Caco-2 (cell line): ENCODE measurements at regions not wholly inside any gene's neighbourhood (a gene's known extent, or its start where the extent isn't known, plus 50 kb on each side); places are given as distances from the start of the nearest gene placed in this dataset.

Experiments
- BruUV-seq: library from RNA; stranded (reverse); fragments of 400-500 nt; replicated peaks from 2 replicates; lab custom pipeline; 2021; lab: Mats Ljungman, UMichigan
- CTCF ChIA-PET: fragments of 300-600 bp; sonication (Branson Sonifier 250); formaldehyde crosslinking; loops from one replicate; lab custom pipeline; 2022; ENCODE audit warnings: antibody characterized with exemption; lab: Charles Lee
- POLR2A ChIA-PET: fragments of 300-600 bp; sonication (Branson Sonifier 250); formaldehyde crosslinking; loops from one replicate; lab custom pipeline; 2022; ENCODE audit warnings: antibody characterized with exemption; lab: Charles Lee
- DNase-seq, 2 experiments: peaks; one replicate each; pipeline versions ENCODE4 v3.0.0 to v3.0.0-alpha.2; 2020 to 2022
- H3K27me3 ChIP-seq: replicated peaks from 2 replicates; pipeline ENCODE4 v1.6.0; 2011; ENCODE audit warnings: low read length; ENCODE audit not compliant: control insufficient read depth, insufficient read depth
- H3K36me3 ChIP-seq: 2 replicates; pipeline ENCODE4 v1.5.1; 2011; ENCODE audit warnings: low read length; ENCODE audit not compliant: control insufficient read depth, insufficient read depth
- H3K4me1 ChIP-seq: fragments of 250-450 bp; sonication (Bioruptor Pico); 2 replicates; pipeline ENCODE4 v1.5.1; 2020; ENCODE audit warnings: mild to moderate bottlenecking
- H3K4me3 ChIP-seq: 2 replicates; pipeline ENCODE4 v1.5.1; 2011; ENCODE audit warnings: low read depth, mild to moderate bottlenecking, control low read depth, low read length
- H3K9me3 ChIP-seq: fragments of 250-450 bp; sonication (Bioruptor Pico); 2 replicates; pipeline ENCODE4 v1.5.1; 2020; ENCODE audit warnings: mild to moderate bottlenecking, moderate library complexity
- H3K27ac Mint-ChIP-seq: one replicate; pipeline ENCODE4 v1.8.0; 2022; ENCODE audit warnings: mixed read lengths; ENCODE audit not compliant: unreplicated experiment
- H3K27me3 Mint-ChIP-seq: one replicate; pipeline ENCODE4 v1.8.0; 2022; ENCODE audit warnings: mixed read lengths; ENCODE audit not compliant: insufficient read depth, unreplicated experiment
- H3K36me3 Mint-ChIP-seq: one replicate; pipeline ENCODE4 v1.8.0; 2022; ENCODE audit warnings: mild to moderate bottlenecking, mixed read lengths; ENCODE audit not compliant: insufficient read depth, unreplicated experiment
- H3K4me1 Mint-ChIP-seq: one replicate; pipeline ENCODE4 v1.8.0; 2022; ENCODE audit warnings: low read depth, mixed read lengths; ENCODE audit not compliant: unreplicated experiment
- H3K4me3 Mint-ChIP-seq: one replicate; pipeline ENCODE4 v1.8.0; 2022; ENCODE audit warnings: mild to moderate bottlenecking, moderate library complexity, mixed read lengths; ENCODE audit not compliant: unreplicated experiment
- H3K9me3 Mint-ChIP-seq: one replicate; pipeline ENCODE4 v1.8.0; 2022; ENCODE audit warnings: mixed read lengths; ENCODE audit not compliant: unreplicated experiment
- CTCF ChIP-seq, 2 experiments: fragments of 200-600 bp in 1 of 2; IDR thresholded peaks; 1 replicate in 1 of 2; 2 replicates in 1 of 2; pipeline versions ENCODE4 v1.5.1 to v1.8.0; 2011 to 2022; ENCODE audit warnings: antibody characterized with exemption in 1 of 2, control low read depth in 1 of 2, inconsistent platforms in 1 of 2, low read depth in 1 of 2, low read length in 1 of 2, mild to moderate bottlenecking in 1 of 2, moderate library complexity in 1 of 2; ENCODE audit not compliant: insufficient read depth in 1 of 2, severe bottlenecking in 1 of 2, unreplicated experiment in 1 of 2
- intact Hi-C: fragments of 100-400 bp; cut with micrococcal nuclease; formaldehyde crosslinking; loops from one replicate; pipeline ENCODE4 v1.10.0; 2022; ENCODE audit not compliant: unreplicated experiment

GRCh38 chr4:187921946-187922623 is 73.5 kb upstream of the ZFP42 start:
- H3K36me3 Mint-ChIP-seq: no peaks in the 10 kb centered on the region
- H3K4me3 Mint-ChIP-seq: no peak overlapping the region
- H3K9me3 Mint-ChIP-seq: peaks cover 21% of the 10 kb centered on the region
- ChIA-PET CTCF (no interaction called here), POLR2A (no interaction called here)
- no peak for TF ChIP-seq CTCF (IDR thresholded peaks at IDR 0.05; ENCODE audit: insufficient read depth in 1 of 2, low read depth in 1 of 2, low read length in 1 of 2, severe bottlenecking in 1 of 2, unreplicated experiment in 1 of 2)
- no peak overlapping the region for H3K4me3 ChIP-seq
- H3K36me3 ChIP-seq: no peaks in the 10 kb centered on the region
- H3K27me3 Mint-ChIP-seq: no peaks in the 10 kb centered on the region
- H3K4me1 Mint-ChIP-seq: no peaks in the 10 kb centered on the region
- no peaks in the 10 kb centered on the region for H3K9me3 ChIP-seq
- no peak overlapping the region for H3K27ac Mint-ChIP-seq
- DNase-seq: no peak
- intact Hi-C loops: no loop called here
- no peaks in the 10 kb centered on the region for H3K27me3 ChIP-seq
- H3K4me1 ChIP-seq: no peaks in the 10 kb centered on the region
- BruUV-seq: no TSS peak

GRCh38 chr4:187929024-187929423 is 66.5 kb upstream of the ZFP42 start:
- no peak overlapping the region for H3K4me3 Mint-ChIP-seq
- peak in 1 of 2 experiments; percentile 43 for TF ChIP-seq CTCF (IDR thresholded peaks at IDR 0.05; ENCODE audit: insufficient read depth in 1 of 2, low read depth in 1 of 2, low read length in 1 of 2, severe bottlenecking in 1 of 2, unreplicated experiment in 1 of 2)
- no peaks in the 10 kb centered on the region for H3K27me3 ChIP-seq
- DNase-seq: peak; percentile 26 to 46
- peaks cover 20% of the 10 kb centered on the region for H3K9me3 Mint-ChIP-seq
- no TSS peak for BruUV-seq
- ChIA-PET CTCF (no interaction called here), POLR2A (no interaction called here)
- no peaks in the 10 kb centered on the region for H3K27me3 Mint-ChIP-seq
- H3K4me3 ChIP-seq: no peak overlapping the region
- H3K36me3 Mint-ChIP-seq: no peaks in the 10 kb centered on the region
- peak overlapping the region; percentile 49 for H3K27ac Mint-ChIP-seq
- H3K4me1 ChIP-seq: peaks cover 17% of the 10 kb centered on the region
- intact Hi-C loops: loop anchor here (1.0 kb wide), 1 partner anchor 444 kb away; no protein-coding TSS in a partner anchor
- H3K9me3 ChIP-seq: no peaks in the 10 kb centered on the region
- H3K4me1 Mint-ChIP-seq: peaks cover 7% of the 10 kb centered on the region
- no peaks in the 10 kb centered on the region for H3K36me3 ChIP-seq

- ChIA-PET CTCF (no interaction called here), POLR2A (no interaction called here)
- H3K9me3 Mint-ChIP-seq: no peaks in the 10 kb centered on the region
- Histone ChIP-seq H3K9me3 (no peaks in the 10 kb centered on the region), H3K27me3 (no peaks in the 10 kb centered on the region), H3K4me1 (peaks cover 17% of the 10 kb centered on the region), H3K4me3 (no peak overlapping the region), H3K36me3 (no peaks in the 10 kb centered on the region)
- intact Hi-C loops: no loop called here
- no peak overlapping the region for H3K4me3 Mint-ChIP-seq
- peaks cover 7% of the 10 kb centered on the region for H3K4me1 Mint-ChIP-seq
- BruUV-seq: no TSS peak
- no peak overlapping the region for H3K27ac Mint-ChIP-seq
- H3K36me3 Mint-ChIP-seq: no peaks in the 10 kb centered on the region
- no peaks in the 10 kb centered on the region for H3K27me3 Mint-ChIP-seq
- no peak for DNase-seq
- no peak for TF ChIP-seq CTCF (IDR thresholded peaks at IDR 0.05; ENCODE audit: insufficient read depth in 1 of 2, low read depth in 1 of 2, low read length in 1 of 2, severe bottlenecking in 1 of 2, unreplicated experiment in 1 of 2)
These were observed 60.8 kb upstream of the ZFP42 start for GRCh38 chr4:187934766-187935165.
